GM23338 (cell line): ENCODE measurements at regions not wholly inside any gene's neighbourhood (a gene's known extent, or its start where the extent isn't known, plus 50 kb on each side); places are given as distances from the start of the nearest gene placed in this dataset.

Experiments
- CTCF ChIP-seq, 2 experiments: fragments of 200-600 bp in 1 of 2; sonication (generic) in 1 of 2; conservative IDR thresholded peaks; 2 replicates each; pipeline versions ENCODE4 v1.5.1 to v1.6.1; 2016 to 2017; ENCODE audit warnings: antibody characterized with exemption in 2 of 2, low read depth in 2 of 2, mild to moderate bottlenecking in 2 of 2, moderate library complexity in 1 of 2
- POLR2AphosphoS5 ChIP-seq: IDR thresholded peaks from 2 replicates; pipeline ENCODE4 v1.6.1; 2016; ENCODE audit warnings: antibody characterized with exemption, low read depth
- REST ChIP-seq: IDR thresholded peaks from one replicate; pipeline ENCODE4 v1.6.1; 2018; ENCODE audit warnings: antibody characterized with exemption; ENCODE audit not compliant: unreplicated experiment

- TF ChIP-seq POLR2AphosphoS5 (no peak), REST (no peak), CTCF (conservative IDR thresholded peaks at IDR 0.05; ENCODE audit: low read depth in 2 of 2) (no peak)
These were observed 156.0 kb upstream of the DPP10 start for GRCh38 chr2:114286438-114286837.
